H9 (cell line): ENCODE measurements at regions not wholly inside any gene's neighbourhood (a gene's known extent, or its start where the extent isn't known, plus 50 kb on each side); places are given as distances from the start of the nearest gene placed in this dataset.

Experiments used
- DNase-seq: peaks from one replicate; pipeline ENCODE4 v3.0.0-alpha.2; 2017
- H2AFZ ChIP-seq: one replicate; pipeline ENCODE4 v1.6.1; 2013; ENCODE audit warnings: mild to moderate bottlenecking, low read length, control low read depth, moderate library complexity
- H2AK5ac ChIP-seq: 2 replicates; pipeline ENCODE4 v1.6.1; 2013; ENCODE audit warnings: low read length, control low read depth, mixed read lengths; ENCODE audit not compliant: insufficient read length
- H2BK120ac ChIP-seq: one replicate; pipeline ENCODE4 v1.6.1; 2013; ENCODE audit warnings: low read depth, mild to moderate bottlenecking, low read length, control low read depth, inconsistent platforms; ENCODE audit not compliant: poor library complexity, severe bottlenecking
- H2BK12ac ChIP-seq: 2 replicates; pipeline ENCODE4 v1.6.1; 2013; ENCODE audit warnings: low read length, control low read depth, mixed read lengths, low read depth; ENCODE audit not compliant: insufficient read length
- H2BK15ac ChIP-seq: 2 replicates; pipeline ENCODE4 v1.6.1; 2013; ENCODE audit warnings: low read depth, low read length, control low read depth
- H2BK20ac ChIP-seq: one replicate; pipeline ENCODE4 v1.6.1; 2013; ENCODE audit warnings: low read depth, mild to moderate bottlenecking, low read length, control low read depth, inconsistent platforms; ENCODE audit not compliant: poor library complexity, severe bottlenecking
- H2BK5ac ChIP-seq: 2 replicates; pipeline ENCODE4 v1.6.1; 2013; ENCODE audit warnings: low read length, control low read depth, mixed read lengths; ENCODE audit not compliant: insufficient read length
- H3K14ac ChIP-seq: 2 replicates; pipeline ENCODE4 v1.6.1; 2013; ENCODE audit warnings: low read length, control low read depth; ENCODE audit not compliant: insufficient read depth
- H3K18ac ChIP-seq: 2 replicates; pipeline ENCODE4 v1.6.1; 2013; ENCODE audit warnings: low read depth, mild to moderate bottlenecking, mixed read lengths, low read length, control low read depth; ENCODE audit not compliant: insufficient read length
- H3K23ac ChIP-seq: 2 replicates; pipeline ENCODE4 v1.6.1; 2013; ENCODE audit warnings: low read length, control low read depth, mixed read lengths, low read depth; ENCODE audit not compliant: insufficient read length
- H3K23me2 ChIP-seq: 2 replicates; pipeline ENCODE4 v1.6.1; 2013; ENCODE audit warnings: low read depth, mild to moderate bottlenecking, mixed read lengths, low read length, control low read depth; ENCODE audit not compliant: insufficient read length, poor library complexity, severe bottlenecking
- H3K27ac ChIP-seq: 2 replicates; pipeline ENCODE4 v1.5.1; 2013; ENCODE audit warnings: low read length, control low read depth, mixed read lengths, low read depth; ENCODE audit not compliant: insufficient read length
- H3K27me3 ChIP-seq: 2 replicates; pipeline ENCODE4 v1.6.1; 2013; ENCODE audit warnings: low read length, control low read depth, inconsistent platforms; ENCODE audit not compliant: insufficient read depth
- H3K4ac ChIP-seq: 2 replicates; pipeline ENCODE4 v1.6.1; 2013; ENCODE audit warnings: low read depth, mild to moderate bottlenecking, control low read depth, inconsistent platforms, low read length, moderate library complexity
- H3K4me1 ChIP-seq: 2 replicates; pipeline ENCODE4 v1.6.1; 2013; ENCODE audit warnings: low read length, control low read depth, inconsistent platforms; ENCODE audit not compliant: insufficient read depth
- H3K4me2 ChIP-seq: 2 replicates; pipeline ENCODE4 v1.6.1; 2013; ENCODE audit warnings: low read length, control low read depth, mixed read lengths; ENCODE audit not compliant: insufficient read length, insufficient read depth
- H3K56ac ChIP-seq: 2 replicates; pipeline ENCODE4 v1.6.1; 2013; ENCODE audit warnings: low read depth, mild to moderate bottlenecking, mixed read lengths, low read length, control low read depth; ENCODE audit not compliant: insufficient read length
- H3K79me1 ChIP-seq: 2 replicates; pipeline ENCODE4 v1.6.1; 2013; ENCODE audit warnings: low read depth, mild to moderate bottlenecking, moderate library complexity, low read length, control low read depth, inconsistent platforms; ENCODE audit not compliant: insufficient read depth, poor library complexity, severe bottlenecking
- H3K79me2 ChIP-seq: 2 replicates; pipeline ENCODE4 v1.6.1; 2013; ENCODE audit warnings: low read length, control low read depth, inconsistent platforms; ENCODE audit not compliant: insufficient read depth
- H3K9ac ChIP-seq: 2 replicates; pipeline ENCODE4 v1.6.1; 2013; ENCODE audit warnings: low read length, control low read depth, mixed read lengths; ENCODE audit not compliant: insufficient read length; ENCODE audit errors: extremely low read depth
- H3K9me3 ChIP-seq: one replicate; pipeline ENCODE4 v1.6.1; 2013; ENCODE audit warnings: low read depth, low read length, inconsistent platforms; ENCODE audit not compliant: control insufficient read depth
- H3T11ph ChIP-seq: one replicate; pipeline ENCODE4 v1.6.1; 2013; ENCODE audit warnings: mild to moderate bottlenecking, low read length, control low read depth, inconsistent platforms
- H4K20me1 ChIP-seq: one replicate; pipeline ENCODE4 v1.6.1; 2013; ENCODE audit not compliant: control insufficient read depth, insufficient read length, insufficient read depth
- H4K5ac ChIP-seq: 2 replicates; pipeline ENCODE4 v1.6.1; 2013; ENCODE audit warnings: low read depth, mild to moderate bottlenecking, mixed read lengths, low read length, control low read depth; ENCODE audit not compliant: insufficient read length
- H4K8ac ChIP-seq: replicated peaks from 2 replicates; pipeline ENCODE4 v1.6.1; 2013; ENCODE audit warnings: low read length, control low read depth, mixed read lengths, low read depth; ENCODE audit not compliant: insufficient read length
- H4K91ac ChIP-seq: 2 replicates; pipeline ENCODE4 v1.6.1; 2013; ENCODE audit warnings: low read depth, mild to moderate bottlenecking, moderate library complexity, mixed read lengths, low read length, control low read depth; ENCODE audit not compliant: insufficient read length
- H3K27ac Mint-ChIP-seq, 3 experiments: 2 replicates in 2 of 3; 3 replicates in 1 of 3; pipeline ENCODE4 v1.8.0; 2020 to 2021; ENCODE audit warnings: mixed read lengths in 3 of 3, mild to moderate bottlenecking in 1 of 3, moderate library complexity in 1 of 3
- H3K27me3 Mint-ChIP-seq: 2 replicates; pipeline ENCODE4 v1.8.0; 2021; ENCODE audit warnings: low read depth, mild to moderate bottlenecking, moderate library complexity, mixed read lengths
- H3K36me3 Mint-ChIP-seq, 3 experiments: 2 replicates in 2 of 3; 3 replicates in 1 of 3; pipeline ENCODE4 v1.8.0; 2020 to 2021; ENCODE audit warnings: low read depth in 3 of 3, mixed read lengths in 3 of 3; ENCODE audit not compliant: insufficient read depth in 1 of 3
- H3K4me1 Mint-ChIP-seq, 2 experiments: 2 replicates each; pipeline ENCODE4 v1.8.0; 2020; ENCODE audit warnings: mixed read lengths in 2 of 2
- H3K4me3 Mint-ChIP-seq, 2 experiments: 2 replicates in 1 of 2; 3 replicates in 1 of 2; pipeline ENCODE4 v1.8.0; 2020 to 2021; ENCODE audit warnings: mild to moderate bottlenecking in 2 of 2, mixed read lengths in 2 of 2, moderate library complexity in 1 of 2
- H3K9me3 Mint-ChIP-seq, 2 experiments: 2 replicates in 1 of 2; 3 replicates in 1 of 2; pipeline ENCODE4 v1.8.0; 2020; ENCODE audit warnings: mild to moderate bottlenecking in 2 of 2, mixed read lengths in 2 of 2, moderate library complexity in 1 of 2
- CTCF ChIP-seq: fragments of 200-600 bp; sonication (generic); conservative IDR thresholded peaks from 3 replicates; pipeline ENCODE4 v1.8.0; 2021; ENCODE audit warnings: antibody characterized with exemption, mild to moderate bottlenecking
- WGBS: extraction: QIAGEN DNeasy Blood & Tissue Kit; methylation state at CpG from one replicate; pipeline ENCODE4 v1.1.7; 2013; ENCODE audit warnings: missing lambda C conversion rate, low lambda C conversion rate, mixed read lengths; ENCODE audit not compliant: insufficient read length; ENCODE audit errors: extremely low coverage; 5-methylcytosine and 5-hydroxymethylcytosine counted together

DNA sequence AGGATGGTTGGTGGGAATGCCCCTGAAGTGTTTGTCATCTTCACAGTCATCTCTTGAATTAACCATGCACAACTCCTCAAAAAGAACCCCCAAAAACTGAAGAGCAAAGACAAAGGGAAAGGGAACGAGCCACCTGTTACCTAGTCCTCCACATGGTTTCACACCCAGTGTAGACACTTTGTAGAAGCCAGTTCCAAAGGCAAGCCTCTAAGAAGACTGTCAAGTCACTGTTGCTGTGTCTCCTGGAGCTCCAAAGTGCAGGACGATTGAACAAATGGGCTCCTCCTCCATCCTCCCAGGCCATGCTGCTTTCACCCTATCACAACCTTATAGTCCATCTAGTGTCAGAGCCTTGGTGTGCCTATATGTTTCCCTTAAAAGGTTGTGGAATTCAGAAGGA is 277.6 kb upstream of the PRDM1 start:
- H2AFZ ChIP-seq: no peak overlapping the region
- no peak overlapping the region for H3K4me2 ChIP-seq
- Mint-ChIP-seq H3K9me3 (no peaks in the 10 kb centered on the region; a peak in 1 of 5 replicates), H3K27me3 (no peaks in the 10 kb centered on the region), H3K4me1 (peaks cover 10% of the 10 kb centered on the region in 2 experiments), H3K4me3 (no peak overlapping the region), H3K36me3 (no peaks in the 10 kb centered on the region), H3K27ac (no peak overlapping the region)
- H3K23ac ChIP-seq: no peak overlapping the region
- H4K5ac ChIP-seq: no peak overlapping the region
- H3K9ac ChIP-seq: no peak overlapping the region
- H3K27me3 ChIP-seq: no peaks in the 10 kb centered on the region
- H4K20me1 ChIP-seq: no peaks in the 10 kb centered on the region
- H4K91ac ChIP-seq: no peak overlapping the region
- H2BK20ac ChIP-seq: no peak overlapping the region
- no peak for DNase-seq
- no peak overlapping the region for H3K27ac ChIP-seq
- no peak overlapping the region for H3T11ph ChIP-seq
- no peaks in the 10 kb centered on the region for H3K23me2 ChIP-seq
- H2AK5ac ChIP-seq: no peak overlapping the region
- TF ChIP-seq CTCF: no peak
- H3K79me2 ChIP-seq: 0 out of 2 replicates have a peak, but pooled peaks cover 1% of the 10 kb centered on the region
- no peaks in the 10 kb centered on the region for H3K9me3 ChIP-seq
- H2BK5ac ChIP-seq: no peak overlapping the region
- H3K18ac ChIP-seq: no peak overlapping the region
- H2BK12ac ChIP-seq: no peak overlapping the region
- H3K56ac ChIP-seq: no peak overlapping the region
- no peak overlapping the region for H3K14ac ChIP-seq
- no peak overlapping the region for H3K4ac ChIP-seq
- H2BK15ac ChIP-seq: no peak overlapping the region
- no peak overlapping the region for H2BK120ac ChIP-seq
- H3K4me1 ChIP-seq: peaks cover 3% of the 10 kb centered on the region; the same call in 1 of the 2 replicates
- H3K79me1 ChIP-seq: no peaks in the 10 kb centered on the region
- no CpG with 5 or more reads among the region's 2 CpGs for WGBS
- no peak overlapping the region for H4K8ac ChIP-seq
